ENCODE measurements at regions not wholly inside any gene's neighbourhood (a gene's known extent, or its start where the extent isn't known, plus 50 kb on each side); places are given as distances from the start of the nearest gene placed in this dataset.
A peak's percentile ranks its signal among the peaks of the same experiment; 100 is the strongest.

- H3K4me1 ChIP-seq (ENCODE audit: control insufficient read depth, insufficient read depth, low read length) = no peaks in the 10 kb centered on the region
- Mint-ChIP-seq H3K27me3 (ENCODE audit: insufficient read depth) (no peaks in the 10 kb centered on the region), H3K27ac (no peak overlapping the region), H3K36me3 (ENCODE audit: low read depth) (no peaks in the 10 kb centered on the region), H3K4me3 (no peak overlapping the region), H3K9me3 (no peaks in the 10 kb centered on the region), H3K4me1 (no peaks in the 10 kb centered on the region)
- WGBS, 2 experiments (ENCODE audit: insufficient coverage in 1 of 2, insufficient read length in 1 of 2) = 85 to 100% methylated on average over 1 to 2 of the region's 2 CpGs
- no peak overlapping the region for H3K4me3 ChIP-seq (ENCODE audit: low read length)
- H3K36me3 ChIP-seq (ENCODE audit: control insufficient read depth, insufficient read depth, low read length) = no peaks in the 10 kb centered on the region
- H3K27ac ChIP-seq (ENCODE audit: low read depth, low read length) = no peak overlapping the region
- no peaks in the 10 kb centered on the region for H3K27me3 ChIP-seq (ENCODE audit: control insufficient read depth, insufficient read depth, low read length, poor library complexity, severe bottlenecking)
- no peak for TF ChIP-seq CTCF (conservative IDR thresholded peaks at IDR 0.05)
- no peak for DNase-seq
- H3K9me3 ChIP-seq (ENCODE audit: control insufficient read depth, low read length) = no peaks in the 10 kb centered on the region
- H3K9ac ChIP-seq (ENCODE audit: extremely low read depth, low read length, poor library complexity, severe bottlenecking) = no peak overlapping the region
These were observed 396.5 kb downstream of the FOXG1 start for GRCh38 chr14:29163109-29163508.

GRCh38 chr14:29165431-29165830 lies 398.8 kb downstream of the FOXG1 start:
- TF ChIP-seq CTCF (conservative IDR thresholded peaks at IDR 0.05) = no peak
- Mint-ChIP-seq H3K36me3 (ENCODE audit: low read depth) (no peaks in the 10 kb centered on the region), H3K9me3 (no peaks in the 10 kb centered on the region), H3K4me3 (no peak overlapping the region), H3K27ac (no peak overlapping the region), H3K27me3 (ENCODE audit: insufficient read depth) (no peaks in the 10 kb centered on the region), H3K4me1 (no peaks in the 10 kb centered on the region)
- Histone ChIP-seq H3K36me3 (ENCODE audit: control insufficient read depth, insufficient read depth, low read length) (no peaks in the 10 kb centered on the region), H3K27me3 (ENCODE audit: control insufficient read depth, insufficient read depth, low read length, poor library complexity, severe bottlenecking) (no peaks in the 10 kb centered on the region), H3K9ac (ENCODE audit: extremely low read depth, low read length, poor library complexity, severe bottlenecking) (no peak overlapping the region), H3K4me3 (ENCODE audit: low read length) (no peak overlapping the region), H3K27ac (ENCODE audit: low read depth, low read length) (no peak overlapping the region), H3K4me1 (ENCODE audit: control insufficient read depth, insufficient read depth, low read length) (no peaks in the 10 kb centered on the region), H3K9me3 (ENCODE audit: control insufficient read depth, low read length) (no peaks in the 10 kb centered on the region)
- no peak for DNase-seq
- 60% methylated on average over 1 of the region's 1 CpG; no CpG with 5 or more reads in 1 of the 2 experiments for WGBS, 2 experiments (ENCODE audit: insufficient coverage in 1 of 2, insufficient read length in 1 of 2)

- Mint-ChIP-seq H3K36me3 (ENCODE audit: low read depth) (no peaks in the 10 kb centered on the region), H3K4me1 (no peaks in the 10 kb centered on the region), H3K4me3 (no peak overlapping the region), H3K27ac (no peak overlapping the region), H3K27me3 (ENCODE audit: insufficient read depth) (no peaks in the 10 kb centered on the region), H3K9me3 (no peaks in the 10 kb centered on the region)
- H3K9ac ChIP-seq (ENCODE audit: extremely low read depth, low read length, poor library complexity, severe bottlenecking) = no peak overlapping the region
- H3K36me3 ChIP-seq (ENCODE audit: control insufficient read depth, insufficient read depth, low read length) = no peaks in the 10 kb centered on the region
- TF ChIP-seq CTCF (conservative IDR thresholded peaks at IDR 0.05) = peak; percentile 68
- no peaks in the 10 kb centered on the region for H3K9me3 ChIP-seq (ENCODE audit: control insufficient read depth, low read length)
- no peaks in the 10 kb centered on the region for H3K27me3 ChIP-seq (ENCODE audit: control insufficient read depth, insufficient read depth, low read length, poor library complexity, severe bottlenecking)
- H3K4me1 ChIP-seq (ENCODE audit: control insufficient read depth, insufficient read depth, low read length) = no peaks in the 10 kb centered on the region
- 73% methylated on average over 1 of the region's 1 CpG; no CpG with 5 or more reads in 1 of the 2 experiments for whole genome bisulfite sequencing, 2 experiments (ENCODE audit: insufficient coverage in 1 of 2, insufficient read length in 1 of 2)
- no peak overlapping the region for H3K4me3 ChIP-seq (ENCODE audit: low read length)
- DNase-seq = peak; percentile 57
- no peak overlapping the region for H3K27ac ChIP-seq (ENCODE audit: low read depth, low read length)
These were observed 399.9 kb downstream of the FOXG1 start for GRCh38 chr14:29166507-29166906.
